ENCODE measurements at regions not wholly inside any gene's neighbourhood (a gene's known extent, or its start where the extent isn't known, plus 50 kb on each side); places are given as distances from the start of the nearest gene placed in this dataset.

DNA sequence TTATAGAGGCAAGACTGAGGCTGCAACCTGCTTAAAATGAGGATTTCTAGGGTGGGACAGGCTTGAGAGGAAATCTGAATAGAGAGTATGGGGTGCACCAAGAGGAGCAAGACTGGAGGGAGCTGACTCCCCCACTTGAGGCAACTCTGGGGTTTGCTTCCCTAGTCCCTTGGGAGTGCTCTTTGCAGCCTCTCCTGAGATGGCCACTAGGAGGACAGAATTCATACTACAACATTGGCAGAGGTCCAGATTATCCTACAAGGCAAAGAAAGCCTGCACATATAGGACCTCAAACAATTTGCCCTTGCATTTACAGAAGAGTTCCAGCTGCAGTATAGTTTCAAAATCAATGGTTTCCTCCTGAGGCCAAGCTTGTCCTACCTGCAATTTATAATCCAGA lies 830.9 kb downstream of the TECRL start:
- TF ChIP-seq EZH2phosphoT487 (IDR thresholded peaks at IDR 0.05; ENCODE audit: low read length): no peak
- no peak for TF ChIP-seq EZH2 (optimal IDR thresholded peaks at IDR 0.05; ENCODE audit: low read depth, low read length)
- TF ChIP-seq CTCF (IDR thresholded peaks at IDR 0.05; ENCODE audit: low read length): no peak; the same call in 1 of the 2 replicates
- H3F3A ChIP-seq (ENCODE audit: insufficient read depth, low read length): no peaks in the 10 kb centered on the region
- H3K9me3 ChIP-seq (replicated peaks; ENCODE audit: insufficient read depth, low read length): no peaks in the 10 kb centered on the region
- no peak overlapping the region for H3K27ac ChIP-seq (ENCODE audit: low read length)
- H3K4me2 ChIP-seq (ENCODE audit: low read depth, low read length): no peak overlapping the region
- H3K9ac ChIP-seq (ENCODE audit: low read length): no peak overlapping the region
- H3K27me3 ChIP-seq (replicated peaks; ENCODE audit: insufficient read depth, low read length): no peaks in the 10 kb centered on the region
- no peak overlapping the region for H3K4me3 ChIP-seq (ENCODE audit: low read length)
- no peaks in the 10 kb centered on the region for H3K9me2 ChIP-seq (replicated peaks; ENCODE audit: insufficient read depth, low read length)
- no peaks in the 10 kb centered on the region for H4K20me1 ChIP-seq (ENCODE audit: insufficient read depth, low read length)
- no peaks in the 10 kb centered on the region for H3K4me1 ChIP-seq (ENCODE audit: low read length)
- H3K79me2 ChIP-seq (ENCODE audit: low read length): no peaks in the 10 kb centered on the region
- no peak overlapping the region for H2AFZ ChIP-seq (ENCODE audit: low read length)
- no peak for DNase-seq
- no peaks in the 10 kb centered on the region for H3K36me3 ChIP-seq (replicated peaks; ENCODE audit: insufficient read depth, low read length)

DNA sequence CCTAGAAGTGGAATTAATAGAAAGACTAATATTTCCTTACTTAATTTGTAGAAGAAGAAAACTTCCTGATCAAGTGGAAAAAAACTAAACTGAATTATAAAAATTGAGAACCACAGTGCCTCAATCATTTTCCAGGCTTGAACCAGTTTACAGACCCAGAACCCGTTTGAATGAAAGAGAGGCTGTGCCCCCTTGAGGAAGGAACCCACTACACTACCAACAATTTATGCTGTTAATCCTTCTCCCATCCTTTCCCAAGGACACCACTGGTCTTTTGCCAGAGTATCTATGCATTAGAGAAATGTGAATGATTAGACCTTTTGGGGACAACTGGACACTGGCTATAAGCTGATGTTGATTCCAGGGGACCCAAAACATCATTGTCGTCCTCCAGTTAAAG lies 842.6 kb downstream of the TECRL start:
- H3F3A ChIP-seq (ENCODE audit: insufficient read depth, low read length): no peaks in the 10 kb centered on the region
- H3K27me3 ChIP-seq (replicated peaks; ENCODE audit: insufficient read depth, low read length): no peaks in the 10 kb centered on the region
- no peak overlapping the region for H2AFZ ChIP-seq (ENCODE audit: low read length)
- no peak overlapping the region for H3K9ac ChIP-seq (ENCODE audit: low read length)
- H4K20me1 ChIP-seq (ENCODE audit: insufficient read depth, low read length): no peaks in the 10 kb centered on the region
- H3K4me3 ChIP-seq (ENCODE audit: low read length): no peak overlapping the region
- no peak overlapping the region for H3K27ac ChIP-seq (ENCODE audit: low read length)
- no peaks in the 10 kb centered on the region for H3K79me2 ChIP-seq (ENCODE audit: low read length)
- H3K36me3 ChIP-seq (replicated peaks; ENCODE audit: insufficient read depth, low read length): no peaks in the 10 kb centered on the region
- H3K9me3 ChIP-seq (replicated peaks; ENCODE audit: insufficient read depth, low read length): no peaks in the 10 kb centered on the region
- H3K9me2 ChIP-seq (replicated peaks; ENCODE audit: insufficient read depth, low read length): no peaks in the 10 kb centered on the region
- no peaks in the 10 kb centered on the region for H3K4me1 ChIP-seq (ENCODE audit: low read length)
- no peak overlapping the region for H3K4me2 ChIP-seq (ENCODE audit: low read depth, low read length)
- no peak for DNase-seq
- TF ChIP-seq EZH2 (optimal IDR thresholded peaks at IDR 0.05; ENCODE audit: low read depth, low read length) (no peak), CTCF (IDR thresholded peaks at IDR 0.05; ENCODE audit: low read length) (no peak), EZH2phosphoT487 (IDR thresholded peaks at IDR 0.05; ENCODE audit: low read length) (no peak)

- no peak overlapping the region for H3K9ac ChIP-seq (ENCODE audit: low read length)
- no peaks in the 10 kb centered on the region for H3K79me2 ChIP-seq (ENCODE audit: low read length)
- H3K9me2 ChIP-seq (replicated peaks; ENCODE audit: insufficient read depth, low read length): no peaks in the 10 kb centered on the region
- no peaks in the 10 kb centered on the region for H3K9me3 ChIP-seq (replicated peaks; ENCODE audit: insufficient read depth, low read length)
- H2AFZ ChIP-seq (ENCODE audit: low read length): peak overlapping the region; percentile 30
- H3F3A ChIP-seq (ENCODE audit: insufficient read depth, low read length): no peaks in the 10 kb centered on the region
- peak; percentile 56 for TF ChIP-seq CTCF (IDR thresholded peaks at IDR 0.05; ENCODE audit: low read length)
- no peak for TF ChIP-seq EZH2 (optimal IDR thresholded peaks at IDR 0.05; ENCODE audit: low read depth, low read length)
- no peak for TF ChIP-seq EZH2phosphoT487 (IDR thresholded peaks at IDR 0.05; ENCODE audit: low read length)
- no peak overlapping the region for H3K4me3 ChIP-seq (ENCODE audit: low read length)
- peak; percentile 60 for DNase-seq
- no peaks in the 10 kb centered on the region for H3K4me1 ChIP-seq (ENCODE audit: low read length)
- no peaks in the 10 kb centered on the region for H3K27me3 ChIP-seq (replicated peaks; ENCODE audit: insufficient read depth, low read length)
- H3K36me3 ChIP-seq (replicated peaks; ENCODE audit: insufficient read depth, low read length): no peaks in the 10 kb centered on the region
- peak overlapping the region; percentile 3; the same call in 1 of the 2 replicates for H3K27ac ChIP-seq (ENCODE audit: low read length)
- peak overlapping the region; percentile 12; the same call in 1 of the 2 replicates for H3K4me2 ChIP-seq (ENCODE audit: low read depth, low read length)
- no peaks in the 10 kb centered on the region for H4K20me1 ChIP-seq (ENCODE audit: insufficient read depth, low read length)
Measured at GRCh38 chr4:63563288-63564014, 845.8 kb downstream of the TECRL start.
